Activated CD8-positive, alpha-beta memory T cell treated with anti-CD3 and anti-CD28 coated beads for 36 hours (primary cell): ENCODE measurements at regions not wholly inside any gene's neighbourhood (a gene's known extent, or its start where the extent isn't known, plus 50 kb on each side); places are given as distances from the start of the nearest gene placed in this dataset.
"Not testable (repeated sequence)": the region's sequence is repeated elsewhere in the genome, so short reads cannot be mapped to it uniquely, and the experiment has no call there.

Experiments
- CTCF ChIA-PET: fragments of 350-600 bp; sonication (Branson Sonifier 250); formaldehyde crosslinking; loops from one replicate; lab custom pipeline; 2021; ENCODE audit warnings: antibody characterized with exemption; lab: Charles Lee
- POLR2A ChIA-PET: fragments of 350-600 bp; sonication (Branson Sonifier 250); formaldehyde crosslinking; loops from one replicate; lab custom pipeline; 2021; ENCODE audit warnings: antibody characterized with exemption; lab: Charles Lee

- POLR2A ChIA-PET, CTCF ChIA-PET: not testable (repeated sequence)
Measured at GRCh38 chr7:101679653-101680173, 50.6 kb upstream of the MYL10 start.

- POLR2A ChIA-PET: no interaction called here
- CTCF ChIA-PET: interaction anchor here (0.6 kb wide), 1 partner anchor 84 kb away, joined by 3 read pairs; no protein-coding TSS in a partner anchor
Measured at GRCh38 chr7:101680406-101681145, 51.5 kb upstream of the MYL10 start.

GRCh38 chr7:101681170-101682007 is 52.3 kb upstream of the MYL10 start:
- CTCF ChIA-PET: interaction anchor here (0.6 to 0.9 kb wide), 2 partner anchors 84 to 492 kb away, joined by 3 read pairs; no protein-coding TSS in a partner anchor

GRCh38 chr7:101684983-101685330 is 55.9 kb upstream of the MYL10 start:
- CTCF ChIA-PET: no interaction called here
- POLR2A ChIA-PET: no interaction called here

More at GRCh38 chr7:101681170-101682007, 52.3 kb upstream of the MYL10 start:
- POLR2A ChIA-PET: no interaction called here

- CTCF ChIA-PET: no interaction called here
- POLR2A ChIA-PET: interaction anchor here (0.7 kb wide), 1 partner anchor 503 kb away, joined by 3 read pairs; no protein-coding TSS in a partner anchor
Measured at GRCh38 chr7:101686030-101686429, 56.9 kb upstream of the MYL10 start.

- ChIA-PET CTCF (no interaction called here), POLR2A (no interaction called here)
Measured at GRCh38 chr7:101687081-101687480, 58.0 kb upstream of the MYL10 start.

- POLR2A ChIA-PET: no interaction called here
- CTCF ChIA-PET: interaction anchor here (1.1 to 1.2 kb wide), 2 partner anchors 127 to 549 kb away, joined by 4 read pairs; no protein-coding TSS in a partner anchor
Measured at GRCh38 chr7:101687791-101688182, 58.7 kb upstream of the MYL10 start.

- CTCF ChIA-PET: interaction anchor here (1.1 to 1.5 kb wide), 3 partner anchors 20 to 548 kb away, joined by 3 to 4 read pairs (median 4); no protein-coding TSS in a partner anchor
- POLR2A ChIA-PET: interaction anchor here (0.7 kb wide), 1 partner anchor 165 kb away, joined by 3 read pairs; no protein-coding TSS in a partner anchor
Measured at GRCh38 chr7:101688183-101688831, 59.2 kb upstream of the MYL10 start.

GRCh38 chr7:101688995-101689907 is 60.2 kb upstream of the MYL10 start:
- CTCF ChIA-PET: interaction anchor here (1.0 to 1.5 kb wide), 4 partner anchors 21 to 583 kb away, joined by 3 to 4 read pairs (median 4); no protein-coding TSS in a partner anchor
- POLR2A ChIA-PET: interaction anchor here (0.6 to 0.7 kb wide), 2 partner anchors 150 to 164 kb away, joined by 3 read pairs; no protein-coding TSS in a partner anchor

GRCh38 chr7:101690061-101690460 is 61.0 kb upstream of the MYL10 start:
- ChIA-PET POLR2A (interaction anchor here (0.6 kb wide), 1 partner anchor 150 kb away, joined by 3 read pairs; no protein-coding TSS in a partner anchor), CTCF (no interaction called here)

GRCh38 chr7:101691822-101692384 is 62.8 kb upstream of the MYL10 start:
- POLR2A ChIA-PET: no interaction called here
- CTCF ChIA-PET: interaction anchor here (0.7 kb wide), 1 partner anchor 1223 kb away, joined by 7 read pairs; no protein-coding TSS in a partner anchor

- POLR2A ChIA-PET: interaction anchor here (0.6 kb wide), 1 partner anchor 606 kb away, joined by 6 read pairs; no protein-coding TSS in a partner anchor
Measured at GRCh38 chr7:101693498-101694091, 64.5 kb upstream of the MYL10 start.

GRCh38 chr7:101698964-101699363 is 69.9 kb upstream of the MYL10 start:
- POLR2A ChIA-PET: no interaction called here
- CTCF ChIA-PET: no interaction called here

More at GRCh38 chr7:101693498-101694091, 64.5 kb upstream of the MYL10 start:
- CTCF ChIA-PET: no interaction called here

GRCh38 chr7:101699399-101699798 is 70.3 kb upstream of the MYL10 start:
- ChIA-PET POLR2A (no interaction called here), CTCF (no interaction called here)

- ChIA-PET CTCF (no interaction called here), POLR2A (no interaction called here)
Measured at GRCh38 chr7:101699881-101700823, 71.1 kb upstream of the MYL10 start.

GRCh38 chr7:101701153-101701794 is 72.2 kb upstream of the MYL10 start:
- POLR2A ChIA-PET: no interaction called here
- CTCF ChIA-PET: no interaction called here
